IMR-90 (cell line): ENCODE measurements at regions not wholly inside any gene's neighbourhood (a gene's known extent, or its start where the extent isn't known, plus 50 kb on each side); places are given as distances from the start of the nearest gene placed in this dataset.

Source experiments
- CEBPB ChIP-seq: IDR thresholded peaks from 2 replicates; pipeline ENCODE4 v1.6.1; 2012; ENCODE audit warnings: low read depth, low read length, improper control_type of control experiment
- CHD1 ChIP-seq: IDR thresholded peaks from 2 replicates; pipeline ENCODE4 v1.6.1; 2012; ENCODE audit warnings: low read depth, low read length, improper control_type of control experiment
- FOS ChIP-seq: fragments of 150-350 bp; IDR thresholded peaks from 2 replicates; pipeline ENCODE4 v1.6.1; 2016; ENCODE audit warnings: low read depth, low read length
- MAZ ChIP-seq: IDR thresholded peaks from 2 replicates; pipeline ENCODE4 v1.6.1; 2012; ENCODE audit warnings: low read depth, mild to moderate bottlenecking, low read length, improper control_type of control experiment, moderate library complexity, borderline replicate concordance
- MXI1 ChIP-seq: IDR thresholded peaks from 2 replicates; pipeline ENCODE4 v1.6.1; 2012; ENCODE audit warnings: low read depth, mild to moderate bottlenecking, low read length, moderate library complexity, borderline replicate concordance
- NFE2L2 ChIP-seq: fragments of 150-350 bp; IDR thresholded peaks from 2 replicates; pipeline ENCODE4 v1.6.1; 2016; ENCODE audit warnings: low read depth, mild to moderate bottlenecking, low read length
- POLR2A ChIP-seq: IDR thresholded peaks from 2 replicates; pipeline ENCODE4 v1.6.1; 2012; ENCODE audit warnings: mild to moderate bottlenecking, low read depth, low read length
- RCOR1 ChIP-seq: IDR thresholded peaks from 2 replicates; pipeline ENCODE4 v1.6.1; 2012; ENCODE audit warnings: mild to moderate bottlenecking, low read length, improper control_type of control experiment; ENCODE audit not compliant: insufficient replicate concordance
- RFX5 ChIP-seq: IDR thresholded peaks from 2 replicates; pipeline ENCODE4 v1.8.0; 2012; ENCODE audit warnings: low read depth, mild to moderate bottlenecking, low read length, moderate library complexity
- SMC3 ChIP-seq: fragments of 150-350 bp; IDR thresholded peaks from 2 replicates; pipeline ENCODE4 v1.6.1; 2016; ENCODE audit warnings: low read depth, mild to moderate bottlenecking, antibody characterized with exemption, low read length, moderate library complexity
- TF ChIP-seq, protein P1 (sequence below): conservative IDR thresholded peaks from 2 replicates; pipeline ENCODE4 v1.5.1; 2012; ENCODE audit warnings: mild to moderate bottlenecking, low read depth, low read length, improper control_type of control experiment

DNA sequence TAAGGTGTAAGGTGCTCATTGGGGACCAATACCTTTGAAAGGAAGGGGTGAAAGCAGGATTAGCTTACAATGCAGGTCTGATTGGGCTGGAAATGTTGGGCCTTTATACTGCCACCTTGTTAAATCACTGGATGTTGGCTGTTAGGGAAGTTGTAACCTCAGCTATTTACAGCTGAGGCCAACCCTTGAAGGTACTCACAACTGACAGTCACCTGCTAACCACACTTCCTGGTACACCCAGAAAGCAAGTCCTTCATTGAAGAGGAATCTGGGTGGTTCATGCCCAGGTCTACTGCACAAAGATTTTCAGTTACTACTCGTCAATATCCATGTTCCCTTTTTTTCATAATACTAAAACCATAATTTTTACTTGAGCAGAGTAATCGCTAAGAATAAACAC lies 65.4 kb upstream of the CLDN18 start:
- TF ChIP-seq NFE2L2: no peak
- TF ChIP-seq, protein P1, sequence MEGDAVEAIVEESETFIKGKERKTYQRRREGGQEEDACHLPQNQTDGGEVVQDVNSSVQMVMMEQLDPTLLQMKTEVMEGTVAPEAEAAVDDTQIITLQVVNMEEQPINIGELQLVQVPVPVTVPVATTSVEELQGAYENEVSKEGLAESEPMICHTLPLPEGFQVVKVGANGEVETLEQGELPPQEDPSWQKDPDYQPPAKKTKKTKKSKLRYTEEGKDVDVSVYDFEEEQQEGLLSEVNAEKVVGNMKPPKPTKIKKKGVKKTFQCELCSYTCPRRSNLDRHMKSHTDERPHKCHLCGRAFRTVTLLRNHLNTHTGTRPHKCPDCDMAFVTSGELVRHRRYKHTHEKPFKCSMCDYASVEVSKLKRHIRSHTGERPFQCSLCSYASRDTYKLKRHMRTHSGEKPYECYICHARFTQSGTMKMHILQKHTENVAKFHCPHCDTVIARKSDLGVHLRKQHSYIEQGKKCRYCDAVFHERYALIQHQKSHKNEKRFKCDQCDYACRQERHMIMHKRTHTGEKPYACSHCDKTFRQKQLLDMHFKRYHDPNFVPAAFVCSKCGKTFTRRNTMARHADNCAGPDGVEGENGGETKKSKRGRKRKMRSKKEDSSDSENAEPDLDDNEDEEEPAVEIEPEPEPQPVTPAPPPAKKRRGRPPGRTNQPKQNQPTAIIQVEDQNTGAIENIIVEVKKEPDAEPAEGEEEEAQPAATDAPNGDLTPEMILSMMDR: no peak
- TF ChIP-seq RCOR1: no peak
- TF ChIP-seq MAZ: no peak
- TF ChIP-seq CHD1: no peak
- no peak for TF ChIP-seq POLR2A
- no peak for TF ChIP-seq FOS
- no peak for TF ChIP-seq RFX5
- TF ChIP-seq CEBPB: no peak
- no peak for TF ChIP-seq MXI1
- no peak for TF ChIP-seq SMC3
